Coronary artery (tissue), 2 donors: ENCODE measurements at regions not wholly inside any gene's neighbourhood (a gene's known extent, or its start where the extent isn't known, plus 50 kb on each side); places are given as distances from the start of the nearest gene placed in this dataset.

ENCODE experiments used
- DNase-seq: peaks from one replicate; pipeline ENCODE4 v3.0.0-alpha.2; 2017; ENCODE audit warnings: low spot score
- H3K27ac ChIP-seq, 2 donors: fragments of 200-600 bp; sonication (generic); one replicate each; pipeline ENCODE4 v1.5.1; 2016 to 2019
- H3K4me3 ChIP-seq: fragments of 200-600 bp; sonication (generic); 2 replicates; pipeline ENCODE4 v1.5.1; 2016; ENCODE audit warnings: mild to moderate bottlenecking, moderate library complexity
- CTCF ChIP-seq: fragments of 200-600 bp; sonication (generic); IDR thresholded peaks from one replicate; pipeline ENCODE4 v1.5.1; 2019; ENCODE audit warnings: antibody characterized with exemption

- no peak overlapping the region for H3K27ac ChIP-seq
- DNase-seq, result no peak
- no peak for TF ChIP-seq CTCF
- H3K4me3 ChIP-seq, result no peak overlapping the region
Observed at GRCh38 chr12:74412606-74413230, 124.9 kb upstream of the ATXN7L3B start.

GRCh38 chr12:74415633-74416032 is 122.0 kb upstream of the ATXN7L3B start:
- no peak for DNase-seq
- H3K27ac ChIP-seq, result no peak overlapping the region
- TF ChIP-seq CTCF, result no peak
- no peak overlapping the region for H3K4me3 ChIP-seq

- no peak for TF ChIP-seq CTCF
- no peak overlapping the region for H3K4me3 ChIP-seq
- no peak overlapping the region for H3K27ac ChIP-seq
- no peak for DNase-seq
Observed at GRCh38 chr12:74418573-74418972, 119.1 kb upstream of the ATXN7L3B start.

GRCh38 chr12:74424778-74425177 is 112.9 kb upstream of the ATXN7L3B start:
- Histone ChIP-seq H3K4me3 (no peak overlapping the region), H3K27ac (no peak overlapping the region)
- no peak for TF ChIP-seq CTCF
- DNase-seq, result no peak

- H3K27ac ChIP-seq, result no peak overlapping the region
- DNase-seq, result no peak
- no peak for TF ChIP-seq CTCF
Observed at GRCh38 chr12:74426091-74426490, 111.5 kb upstream of the ATXN7L3B start.

GRCh38 chr12:74429535-74429934 is 108.1 kb upstream of the ATXN7L3B start:
- DNase-seq, result no peak
- H3K4me3 ChIP-seq, result no peak overlapping the region
- no peak for TF ChIP-seq CTCF
- no peak overlapping the region for H3K27ac ChIP-seq

More at GRCh38 chr12:74426091-74426490, 111.5 kb upstream of the ATXN7L3B start:
- no peak overlapping the region for H3K4me3 ChIP-seq

- Histone ChIP-seq H3K27ac (no peak overlapping the region), H3K4me3 (no peak overlapping the region)
- TF ChIP-seq CTCF, result no peak
- no peak for DNase-seq
Observed at GRCh38 chr12:74431801-74432200, 105.8 kb upstream of the ATXN7L3B start.
